Stimulated activated CD4-positive, alpha-beta T cell treated with anti-CD3 and anti-CD28 coated beads, Interleukin-4, amount 100 ng/mL, for 48 hours (primary cell): ENCODE measurements at regions not wholly inside any gene's neighbourhood (a gene's known extent, or its start where the extent isn't known, plus 50 kb on each side); places are given as distances from the start of the nearest gene placed in this dataset.

Experiments used
- DNase-seq, 2 donors: peaks; one replicate each; pipeline ENCODE4 v3.0.0-alpha.2; 2020; ENCODE audit warnings: low read depth in 2 of 2

GRCh38 chr6:53744321-53744720, 50.5 kb upstream of the LRRC1 start:
- DNase-seq = no peak

GRCh38 chr6:53741034-53741823, 53.6 kb upstream of the LRRC1 start:
- peak; percentile 11 to 37 for DNase-seq

DNA sequence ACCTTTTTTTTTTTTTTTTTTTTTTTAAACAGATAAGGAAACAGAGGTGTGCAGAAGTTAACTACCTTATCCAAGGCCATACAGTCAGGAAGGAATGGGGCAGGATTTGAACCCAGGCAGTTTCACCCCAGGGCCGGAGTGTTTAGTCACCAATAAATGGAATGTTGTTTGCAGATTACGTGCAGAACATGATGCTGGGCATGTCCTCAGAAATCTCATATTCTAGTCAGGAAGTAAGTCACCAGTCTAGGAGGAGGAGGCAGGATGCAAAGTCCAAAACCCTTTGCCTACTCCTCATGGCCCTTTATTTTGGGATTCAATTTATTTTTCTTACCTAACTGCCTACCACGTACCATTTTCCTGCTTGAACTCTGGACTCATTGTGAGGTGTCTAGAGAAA, 57.1 kb upstream of the LRRC1 start:
- no peak for DNase-seq

DNA sequence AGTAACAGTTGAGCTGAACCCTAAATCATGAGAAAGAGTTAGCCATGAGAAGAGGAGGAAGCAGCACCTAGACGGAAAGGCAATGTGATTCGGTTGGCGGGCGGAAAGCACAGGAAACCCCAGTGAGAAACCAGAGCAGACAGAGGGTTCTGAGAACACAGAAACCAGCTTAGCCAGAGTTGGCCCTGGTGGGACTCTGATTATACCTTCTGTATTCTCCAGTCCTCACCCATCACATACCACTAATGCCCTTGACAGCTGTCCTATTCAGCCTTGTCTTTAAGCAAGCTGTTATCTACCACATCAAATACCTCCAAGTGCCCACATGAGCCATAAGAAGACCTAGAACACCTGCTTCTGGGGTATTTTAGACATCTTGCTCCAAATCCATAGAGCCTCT, 58.9 kb upstream of the LRRC1 start:
- DNase-seq = no peak

- DNase-seq = peak in 1 of 2 donors; percentile 6
These were observed 60.1 kb upstream of the LRRC1 start for GRCh38 chr6:53734473-53735299.

DNA sequence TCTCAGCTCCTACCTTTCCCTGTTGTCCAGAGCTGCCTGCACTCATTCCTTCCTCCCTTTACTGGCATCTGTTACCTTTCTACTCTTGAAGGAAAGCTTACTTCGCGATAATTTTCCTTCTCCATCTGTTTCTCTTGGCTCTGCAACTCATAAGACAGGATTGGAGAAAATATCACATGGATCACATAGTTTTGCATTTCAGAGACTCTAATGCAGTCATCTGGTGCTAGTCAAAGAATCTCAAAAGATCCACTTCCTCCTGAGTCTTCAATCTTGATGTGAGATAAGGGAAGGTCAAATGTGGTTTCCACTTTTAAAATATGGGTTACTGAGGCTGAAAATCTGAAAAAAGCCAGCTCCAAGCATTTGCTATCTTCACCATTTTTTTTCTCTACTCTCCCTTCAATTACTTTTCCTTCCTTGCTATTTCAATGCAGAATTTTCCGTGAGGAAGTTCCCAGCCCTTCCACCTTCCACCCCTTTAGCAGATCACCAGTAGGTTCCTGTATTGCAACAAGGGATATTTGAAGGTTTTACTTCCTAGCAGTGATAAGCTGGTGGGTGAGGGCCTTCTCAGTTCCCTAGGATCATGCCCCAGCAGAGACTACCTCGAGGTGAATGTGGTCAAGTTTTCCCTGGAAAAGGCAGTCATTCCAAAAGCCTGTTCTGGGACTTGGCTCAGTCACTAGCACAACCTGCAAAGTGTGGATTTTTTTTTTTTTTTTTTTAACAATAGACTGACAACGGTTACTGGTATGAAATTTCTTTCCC, 62.8 kb upstream of the LRRC1 start:
- no peak for DNase-seq

GRCh38 chr6:53730767-53731166, 64.0 kb upstream of the LRRC1 start:
- no peak for DNase-seq

- DNase-seq = peak; percentile 27 to 30
These were observed 63.1 kb upstream of the KLHL31 start for GRCh38 chr6:53728570-53729194.

DNA sequence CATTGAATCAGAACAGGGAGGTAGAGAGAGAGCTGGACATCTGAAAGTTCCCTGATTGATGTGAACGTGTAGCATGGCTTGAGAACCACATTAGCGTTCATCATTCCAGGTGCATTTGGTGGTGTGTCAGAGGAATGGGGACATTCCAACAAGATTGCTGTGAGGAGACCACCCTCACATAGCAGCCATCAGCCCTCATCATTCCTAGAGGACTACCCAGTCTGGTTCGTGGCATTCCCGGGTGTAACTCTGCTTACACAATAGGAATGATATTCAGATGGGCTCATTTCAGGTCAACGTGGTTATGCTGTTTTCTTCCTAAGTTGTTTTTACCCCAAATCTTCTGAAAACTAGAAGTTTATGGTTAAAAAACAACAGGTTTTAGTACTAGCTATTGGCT, 62.2 kb upstream of the KLHL31 start:
- DNase-seq = no peak

DNA sequence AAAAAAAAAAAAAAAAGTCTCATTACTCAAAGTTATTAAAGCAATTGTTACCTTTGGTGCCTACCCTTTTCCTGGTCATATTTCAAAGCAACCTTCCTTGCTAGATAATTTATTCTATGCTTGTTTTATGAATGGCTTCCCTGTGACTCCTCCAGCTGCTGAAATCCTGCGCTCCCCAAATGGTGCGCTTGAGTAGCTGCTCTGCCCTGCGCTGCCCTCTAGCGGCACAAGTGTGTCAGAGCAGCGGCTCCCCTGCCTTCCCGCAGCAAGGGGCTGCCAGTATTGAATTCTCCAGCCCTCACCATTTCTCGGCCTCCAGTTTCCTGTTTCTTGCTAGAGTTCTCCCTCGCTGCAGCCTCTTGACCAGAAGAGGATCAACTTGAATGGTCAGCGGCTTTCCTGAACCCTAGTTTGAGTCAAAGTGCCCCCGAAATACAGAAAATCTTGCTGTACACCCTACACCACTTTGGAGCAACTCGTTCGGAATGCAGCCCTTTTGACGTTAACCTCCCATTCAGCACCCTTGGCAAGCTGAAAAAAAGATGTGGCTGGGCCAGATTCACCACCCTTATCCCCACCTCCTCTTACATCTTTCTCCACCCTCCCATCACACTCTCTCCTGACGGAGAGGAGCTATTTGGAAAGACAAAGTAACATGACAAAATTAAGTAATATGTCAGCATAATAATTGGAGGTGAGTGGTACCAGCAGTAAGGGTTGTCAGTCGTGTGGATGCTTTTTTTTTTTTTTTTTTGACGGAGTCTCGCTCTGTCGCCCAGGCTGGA, 60.4 kb upstream of the KLHL31 start:
- peak; percentile 63 to 74 for DNase-seq

DNA sequence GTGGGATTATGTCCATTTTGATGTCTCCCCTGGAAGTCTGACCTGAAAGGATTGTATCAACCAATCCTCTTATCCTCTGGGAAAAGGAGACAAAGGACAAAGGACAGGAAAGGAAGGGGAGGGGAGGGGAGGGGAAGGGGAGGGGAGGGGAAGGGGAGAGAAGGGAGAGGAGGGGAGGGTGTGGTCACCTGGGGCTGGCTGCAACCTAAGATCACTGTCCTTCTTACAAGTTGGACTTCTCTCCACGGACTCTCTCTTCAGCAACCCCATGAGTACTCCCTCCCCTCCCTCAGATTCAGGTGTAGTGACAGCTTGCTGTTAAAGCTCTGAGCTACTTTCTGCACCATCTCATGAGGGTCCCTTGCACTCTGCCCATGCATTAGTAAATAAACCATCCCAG, 58.9 kb upstream of the KLHL31 start:
- DNase-seq = no peak

GRCh38 chr6:53723331-53723730, 57.8 kb upstream of the KLHL31 start:
- DNase-seq = no peak

GRCh38 chr6:53721766-53722165, 56.2 kb upstream of the KLHL31 start:
- no peak for DNase-seq

GRCh38 chr6:53718597-53719460, 53.3 kb upstream of the KLHL31 start:
- no peak for DNase-seq

- DNase-seq = no peak
These were observed 52.0 kb upstream of the KLHL31 start for GRCh38 chr6:53717566-53717965.

DNA sequence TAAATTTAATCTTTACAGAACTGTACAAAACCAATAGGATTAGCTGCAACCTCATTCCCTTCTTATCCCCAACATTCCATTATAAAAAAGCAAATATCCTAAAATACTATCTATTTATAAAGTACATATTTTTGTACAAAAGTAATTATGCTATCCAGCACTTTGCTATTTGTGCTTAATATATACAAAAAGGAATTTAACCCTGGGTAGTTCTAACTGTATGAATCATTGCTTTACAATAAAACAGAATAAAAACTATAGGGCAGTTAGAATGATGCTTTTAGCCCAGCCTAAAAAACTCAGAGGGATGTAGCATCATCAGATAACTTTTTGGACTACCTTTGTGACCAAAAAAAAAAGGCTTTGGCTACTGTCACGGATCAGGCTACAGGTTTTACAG, 49.9 kb upstream of the KLHL31 start:
- DNase-seq = no peak
